H9 (cell line): ENCODE measurements at regions not wholly inside any gene's neighbourhood (a gene's known extent, or its start where the extent isn't known, plus 50 kb on each side); places are given as distances from the start of the nearest gene placed in this dataset.

Experiments
- DNase-seq: peaks from one replicate; pipeline ENCODE4 v3.0.0-alpha.2; 2017
- H2AFZ ChIP-seq: one replicate; pipeline ENCODE4 v1.6.1; 2013; ENCODE audit warnings: mild to moderate bottlenecking, low read length, control low read depth, moderate library complexity
- H2AK5ac ChIP-seq: 2 replicates; pipeline ENCODE4 v1.6.1; 2013; ENCODE audit warnings: low read length, control low read depth, mixed read lengths; ENCODE audit not compliant: insufficient read length
- H2BK120ac ChIP-seq: one replicate; pipeline ENCODE4 v1.6.1; 2013; ENCODE audit warnings: low read depth, mild to moderate bottlenecking, low read length, control low read depth, inconsistent platforms; ENCODE audit not compliant: poor library complexity, severe bottlenecking
- H2BK12ac ChIP-seq: 2 replicates; pipeline ENCODE4 v1.6.1; 2013; ENCODE audit warnings: low read length, control low read depth, mixed read lengths, low read depth; ENCODE audit not compliant: insufficient read length
- H2BK15ac ChIP-seq: 2 replicates; pipeline ENCODE4 v1.6.1; 2013; ENCODE audit warnings: low read depth, low read length, control low read depth
- H2BK20ac ChIP-seq: one replicate; pipeline ENCODE4 v1.6.1; 2013; ENCODE audit warnings: low read depth, mild to moderate bottlenecking, low read length, control low read depth, inconsistent platforms; ENCODE audit not compliant: poor library complexity, severe bottlenecking
- H2BK5ac ChIP-seq: 2 replicates; pipeline ENCODE4 v1.6.1; 2013; ENCODE audit warnings: low read length, control low read depth, mixed read lengths; ENCODE audit not compliant: insufficient read length
- H3K14ac ChIP-seq: 2 replicates; pipeline ENCODE4 v1.6.1; 2013; ENCODE audit warnings: low read length, control low read depth; ENCODE audit not compliant: insufficient read depth
- H3K18ac ChIP-seq: 2 replicates; pipeline ENCODE4 v1.6.1; 2013; ENCODE audit warnings: low read depth, mild to moderate bottlenecking, mixed read lengths, low read length, control low read depth; ENCODE audit not compliant: insufficient read length
- H3K23ac ChIP-seq: 2 replicates; pipeline ENCODE4 v1.6.1; 2013; ENCODE audit warnings: low read length, control low read depth, mixed read lengths, low read depth; ENCODE audit not compliant: insufficient read length
- H3K23me2 ChIP-seq: 2 replicates; pipeline ENCODE4 v1.6.1; 2013; ENCODE audit warnings: low read depth, mild to moderate bottlenecking, mixed read lengths, low read length, control low read depth; ENCODE audit not compliant: insufficient read length, poor library complexity, severe bottlenecking
- H3K27ac ChIP-seq: 2 replicates; pipeline ENCODE4 v1.5.1; 2013; ENCODE audit warnings: low read length, control low read depth, mixed read lengths, low read depth; ENCODE audit not compliant: insufficient read length
- H3K27me3 ChIP-seq: 2 replicates; pipeline ENCODE4 v1.6.1; 2013; ENCODE audit warnings: low read length, control low read depth, inconsistent platforms; ENCODE audit not compliant: insufficient read depth
- H3K4ac ChIP-seq: 2 replicates; pipeline ENCODE4 v1.6.1; 2013; ENCODE audit warnings: low read depth, mild to moderate bottlenecking, control low read depth, inconsistent platforms, low read length, moderate library complexity
- H3K4me1 ChIP-seq: 2 replicates; pipeline ENCODE4 v1.6.1; 2013; ENCODE audit warnings: low read length, control low read depth, inconsistent platforms; ENCODE audit not compliant: insufficient read depth
- H3K4me2 ChIP-seq: 2 replicates; pipeline ENCODE4 v1.6.1; 2013; ENCODE audit warnings: low read length, control low read depth, mixed read lengths; ENCODE audit not compliant: insufficient read length, insufficient read depth
- H3K56ac ChIP-seq: 2 replicates; pipeline ENCODE4 v1.6.1; 2013; ENCODE audit warnings: low read depth, mild to moderate bottlenecking, mixed read lengths, low read length, control low read depth; ENCODE audit not compliant: insufficient read length
- H3K79me1 ChIP-seq: 2 replicates; pipeline ENCODE4 v1.6.1; 2013; ENCODE audit warnings: low read depth, mild to moderate bottlenecking, moderate library complexity, low read length, control low read depth, inconsistent platforms; ENCODE audit not compliant: insufficient read depth, poor library complexity, severe bottlenecking
- H3K79me2 ChIP-seq: 2 replicates; pipeline ENCODE4 v1.6.1; 2013; ENCODE audit warnings: low read length, control low read depth, inconsistent platforms; ENCODE audit not compliant: insufficient read depth
- H3K9ac ChIP-seq: 2 replicates; pipeline ENCODE4 v1.6.1; 2013; ENCODE audit warnings: low read length, control low read depth, mixed read lengths; ENCODE audit not compliant: insufficient read length; ENCODE audit errors: extremely low read depth
- H3K9me3 ChIP-seq: one replicate; pipeline ENCODE4 v1.6.1; 2013; ENCODE audit warnings: low read depth, low read length, inconsistent platforms; ENCODE audit not compliant: control insufficient read depth
- H3T11ph ChIP-seq: one replicate; pipeline ENCODE4 v1.6.1; 2013; ENCODE audit warnings: mild to moderate bottlenecking, low read length, control low read depth, inconsistent platforms
- H4K20me1 ChIP-seq: one replicate; pipeline ENCODE4 v1.6.1; 2013; ENCODE audit not compliant: control insufficient read depth, insufficient read length, insufficient read depth
- H4K5ac ChIP-seq: 2 replicates; pipeline ENCODE4 v1.6.1; 2013; ENCODE audit warnings: low read depth, mild to moderate bottlenecking, mixed read lengths, low read length, control low read depth; ENCODE audit not compliant: insufficient read length
- H4K8ac ChIP-seq: replicated peaks from 2 replicates; pipeline ENCODE4 v1.6.1; 2013; ENCODE audit warnings: low read length, control low read depth, mixed read lengths, low read depth; ENCODE audit not compliant: insufficient read length
- H4K91ac ChIP-seq: 2 replicates; pipeline ENCODE4 v1.6.1; 2013; ENCODE audit warnings: low read depth, mild to moderate bottlenecking, moderate library complexity, mixed read lengths, low read length, control low read depth; ENCODE audit not compliant: insufficient read length
- H3K27ac Mint-ChIP-seq, 3 experiments: 2 replicates in 2 of 3; 3 replicates in 1 of 3; pipeline ENCODE4 v1.8.0; 2020 to 2021; ENCODE audit warnings: mixed read lengths in 3 of 3, mild to moderate bottlenecking in 1 of 3, moderate library complexity in 1 of 3
- H3K27me3 Mint-ChIP-seq: 2 replicates; pipeline ENCODE4 v1.8.0; 2021; ENCODE audit warnings: low read depth, mild to moderate bottlenecking, moderate library complexity, mixed read lengths
- H3K36me3 Mint-ChIP-seq, 3 experiments: 2 replicates in 2 of 3; 3 replicates in 1 of 3; pipeline ENCODE4 v1.8.0; 2020 to 2021; ENCODE audit warnings: low read depth in 3 of 3, mixed read lengths in 3 of 3; ENCODE audit not compliant: insufficient read depth in 1 of 3
- H3K4me1 Mint-ChIP-seq, 2 experiments: 2 replicates each; pipeline ENCODE4 v1.8.0; 2020; ENCODE audit warnings: mixed read lengths in 2 of 2
- H3K4me3 Mint-ChIP-seq, 2 experiments: 2 replicates in 1 of 2; 3 replicates in 1 of 2; pipeline ENCODE4 v1.8.0; 2020 to 2021; ENCODE audit warnings: mild to moderate bottlenecking in 2 of 2, mixed read lengths in 2 of 2, moderate library complexity in 1 of 2
- H3K9me3 Mint-ChIP-seq, 2 experiments: 2 replicates in 1 of 2; 3 replicates in 1 of 2; pipeline ENCODE4 v1.8.0; 2020; ENCODE audit warnings: mild to moderate bottlenecking in 2 of 2, mixed read lengths in 2 of 2, moderate library complexity in 1 of 2
- CTCF ChIP-seq: fragments of 200-600 bp; sonication (generic); conservative IDR thresholded peaks from 3 replicates; pipeline ENCODE4 v1.8.0; 2021; ENCODE audit warnings: antibody characterized with exemption, mild to moderate bottlenecking
- WGBS: extraction: QIAGEN DNeasy Blood & Tissue Kit; methylation state at CpG from one replicate; pipeline ENCODE4 v1.1.7; 2013; ENCODE audit warnings: missing lambda C conversion rate, low lambda C conversion rate, mixed read lengths; ENCODE audit not compliant: insufficient read length; ENCODE audit errors: extremely low coverage; 5-methylcytosine and 5-hydroxymethylcytosine counted together

GRCh38 chr4:167622481-167623240 is 388.4 kb upstream of the SPOCK3 start:
- no peak overlapping the region for H2BK12ac ChIP-seq
- H3K9me3 ChIP-seq: no peaks in the 10 kb centered on the region
- Mint-ChIP-seq H3K4me1 (no peaks in the 10 kb centered on the region), H3K36me3 (peaks cover 0 to 6% (median 1%) of the 10 kb centered on the region in 3 experiments; a peak in 3 of 7 replicates), H3K9me3 (peaks cover 4 to 5% of the 10 kb centered on the region in 2 experiments; a peak in 4 of 5 replicates), H3K4me3 (no peak overlapping the region), H3K27me3 (no peaks in the 10 kb centered on the region), H3K27ac (no peak overlapping the region)
- H3K27ac ChIP-seq: no peak overlapping the region
- H4K91ac ChIP-seq: no peak overlapping the region
- H3K23me2 ChIP-seq: no peaks in the 10 kb centered on the region
- H3K14ac ChIP-seq: no peak overlapping the region
- no peak overlapping the region for H3K4ac ChIP-seq
- TF ChIP-seq CTCF: peak; percentile 89
- no CpG with 5 or more reads among the region's 10 CpGs for WGBS
- no peaks in the 10 kb centered on the region for H3K79me2 ChIP-seq
- no peak overlapping the region for H2AFZ ChIP-seq
- no peak overlapping the region for H4K8ac ChIP-seq
- H4K5ac ChIP-seq: no peak overlapping the region
- no peak overlapping the region for H2AK5ac ChIP-seq
- H3K4me2 ChIP-seq: no peak overlapping the region
- peak; percentile 66 for DNase-seq
- H3K4me1 ChIP-seq: no peaks in the 10 kb centered on the region
- no peak overlapping the region for H3K56ac ChIP-seq
- no peak overlapping the region for H2BK20ac ChIP-seq
- no peak overlapping the region for H2BK120ac ChIP-seq
- no peak overlapping the region for H3K23ac ChIP-seq
- H3K79me1 ChIP-seq: no peaks in the 10 kb centered on the region
- H2BK5ac ChIP-seq: no peak overlapping the region
- no peaks in the 10 kb centered on the region for H4K20me1 ChIP-seq
- H3T11ph ChIP-seq: no peak overlapping the region
- no peak overlapping the region for H3K9ac ChIP-seq
- H2BK15ac ChIP-seq: no peak overlapping the region
- H3K18ac ChIP-seq: no peak overlapping the region
- H3K27me3 ChIP-seq: no peaks in the 10 kb centered on the region
